Non-pigmented ciliary epithelial cell (primary cell): ENCODE measurements at regions not wholly inside any gene's neighbourhood (a gene's known extent, or its start where the extent isn't known, plus 50 kb on each side); places are given as distances from the start of the nearest gene placed in this dataset.
"Not testable (repeated sequence)": the region's sequence is repeated elsewhere in the genome, so short reads cannot be mapped to it uniquely, and the experiment has no call there.

Source experiments
- DNase-seq: peaks from one replicate; pipeline ENCODE4 v3.0.0-alpha.2; 2010; ENCODE audit warnings: low read depth

DNA sequence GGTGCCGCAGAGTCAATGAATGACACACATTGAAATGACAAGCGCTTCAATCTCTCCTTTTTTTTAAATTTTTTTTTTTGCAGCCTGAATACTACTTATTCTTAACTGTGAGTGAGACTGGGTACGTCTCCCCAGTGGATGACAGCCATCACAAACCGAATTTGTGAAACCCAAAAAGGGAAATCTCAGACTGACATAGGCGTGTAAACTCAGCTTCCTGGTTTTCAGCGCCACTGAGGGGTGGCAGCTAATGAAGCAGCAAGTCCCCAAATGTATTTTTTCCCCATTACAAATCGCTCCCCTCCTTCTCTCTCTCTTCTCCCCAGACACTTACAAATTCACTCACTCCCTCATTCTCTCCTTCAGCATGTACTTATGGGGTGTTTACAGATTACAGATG lies 196.0 kb downstream of the MAF start:
- no peak for DNase-seq

DNA sequence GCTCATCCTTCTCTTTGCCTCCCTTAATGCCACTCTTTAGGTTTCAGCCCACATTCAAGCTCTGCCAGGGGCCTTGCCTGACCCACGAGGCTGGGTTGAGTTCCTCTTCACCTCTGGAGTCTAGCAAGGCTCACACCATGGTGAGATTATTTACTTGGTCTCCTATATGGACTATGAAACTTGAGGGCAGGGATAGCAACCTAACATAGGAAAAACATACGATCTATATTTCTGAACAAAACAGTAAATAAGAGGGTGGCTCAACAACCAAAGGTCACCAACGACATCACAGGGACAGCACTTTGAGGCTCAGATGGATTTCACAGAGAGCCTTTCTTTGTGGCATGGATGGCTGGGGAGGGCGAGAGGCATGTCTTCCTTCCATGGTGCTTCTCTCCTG lies 197.0 kb downstream of the MAF start:
- DNase-seq = no peak

- DNase-seq = no peak
Observed at GRCh38 chr16:79402920-79403319, 197.6 kb downstream of the MAF start.

DNA sequence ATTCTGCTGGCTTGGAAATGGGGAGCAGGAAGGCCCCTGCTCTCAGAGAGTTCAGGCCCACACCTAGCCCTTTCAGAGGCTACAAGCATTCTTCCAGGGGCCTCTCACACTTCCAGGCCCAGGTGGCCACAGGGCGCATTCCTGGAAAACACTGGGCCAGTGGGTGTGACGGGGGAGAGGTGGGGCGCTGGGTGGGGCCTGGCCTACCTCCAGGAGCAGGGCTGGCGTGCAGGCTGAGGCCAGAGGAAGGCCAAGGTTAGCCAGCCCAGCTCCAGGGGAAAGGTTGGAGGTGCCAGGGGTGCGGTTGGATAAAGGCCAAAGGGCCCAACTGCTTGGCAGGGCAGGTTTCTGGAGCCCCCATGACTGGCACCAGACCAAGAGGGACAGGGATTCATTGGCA lies 198.2 kb downstream of the MAF start:
- DNase-seq = no peak

- no peak for DNase-seq
Observed at GRCh38 chr16:79401782-79402181, 198.8 kb downstream of the MAF start.

DNA sequence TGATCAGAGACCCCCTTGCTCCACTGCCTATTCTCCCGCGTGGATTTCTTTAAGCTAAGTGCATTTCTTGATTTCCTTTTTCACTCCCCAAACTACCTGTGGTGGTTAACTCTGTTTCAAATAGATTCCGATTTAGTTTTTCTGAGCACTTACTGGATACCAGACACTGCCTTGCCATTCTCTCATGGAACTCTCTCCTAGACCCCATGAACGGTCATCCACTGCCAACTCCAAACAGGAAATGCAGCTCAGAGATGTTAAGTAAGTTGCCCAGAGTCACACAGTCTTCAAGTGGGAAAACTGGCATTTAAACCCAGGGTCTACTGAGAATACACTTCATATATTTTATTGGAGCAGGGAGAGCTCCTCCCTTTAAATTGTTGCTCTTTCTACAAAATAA lies 199.4 kb downstream of the MAF start:
- no peak for DNase-seq

DNA sequence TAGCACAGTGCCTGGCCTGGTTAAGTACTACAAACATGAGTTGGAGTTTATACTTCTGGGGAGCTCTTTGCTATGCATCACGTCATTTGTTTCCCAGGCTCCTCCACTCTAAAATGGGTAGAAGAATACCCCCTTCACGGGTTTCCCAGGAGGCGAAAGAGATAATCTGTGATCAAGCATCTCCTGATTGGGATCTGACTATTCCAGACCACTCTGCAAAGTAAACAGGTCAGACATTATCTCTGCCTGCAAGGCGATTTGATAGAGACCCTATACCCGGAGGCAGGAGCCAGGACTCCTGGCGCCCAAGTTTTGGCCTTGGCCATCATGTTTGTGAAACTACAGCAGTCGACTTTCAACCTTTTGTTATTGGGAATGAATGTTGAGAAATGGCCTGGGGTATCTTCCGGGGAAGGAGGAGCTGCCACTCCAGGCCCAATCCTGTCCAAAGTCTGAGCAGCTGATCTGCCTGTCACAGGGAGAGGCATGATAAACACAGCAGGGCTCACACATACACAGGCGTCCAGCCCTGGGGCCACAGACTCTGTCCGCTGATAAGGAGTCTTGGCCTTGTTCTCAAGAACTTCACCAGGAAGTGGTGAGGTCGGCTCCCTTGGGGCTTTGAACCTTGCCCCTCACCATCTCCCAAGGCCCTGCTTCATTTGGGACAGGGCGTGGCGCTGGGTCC lies 199.9 kb downstream of the MAF start:
- DNase-seq = no peak

DNA sequence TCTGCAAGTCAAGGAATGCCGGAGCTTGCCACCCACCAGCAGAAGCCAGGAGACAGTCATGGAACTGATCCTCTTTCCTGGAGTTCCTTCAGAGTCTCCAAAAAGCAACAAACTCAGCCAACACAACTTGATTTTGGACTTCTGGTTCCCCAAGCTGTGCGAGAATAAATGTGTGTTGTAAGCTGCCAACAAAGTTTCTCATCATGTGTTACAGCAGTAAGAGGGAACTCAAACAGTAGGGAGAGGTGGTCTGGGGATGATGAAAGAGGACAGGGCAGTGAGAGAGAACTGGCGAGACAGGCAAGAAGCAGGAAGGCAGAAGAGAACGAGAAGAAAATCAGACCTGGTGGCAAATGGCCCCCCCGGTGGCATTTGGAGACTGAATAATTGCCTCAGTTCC lies 204.9 kb downstream of the MAF start:
- DNase-seq = no peak

DNA sequence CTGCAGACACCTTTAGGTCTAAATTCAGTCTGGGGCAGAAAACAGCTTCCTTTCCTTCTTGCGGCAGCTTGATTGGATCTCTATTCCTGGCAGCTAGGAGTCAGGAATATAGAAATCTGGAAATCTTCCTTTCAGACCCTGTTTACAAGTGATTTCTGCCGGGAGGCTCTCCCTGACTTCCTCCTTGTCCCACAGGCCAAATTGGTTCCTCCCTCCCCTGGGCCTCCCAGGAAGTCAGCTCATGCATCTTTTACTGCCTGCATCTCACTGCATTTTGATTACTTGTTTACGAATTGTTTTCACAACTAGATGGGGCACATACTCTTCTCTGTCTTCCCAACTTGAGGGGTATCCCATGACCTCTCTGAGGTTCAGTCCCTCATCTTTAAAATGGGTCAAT lies 206.3 kb downstream of the MAF start:
- no peak for DNase-seq

GRCh38 chr16:79393564-79393963 lies 207.0 kb downstream of the MAF start:
- no peak for DNase-seq

DNA sequence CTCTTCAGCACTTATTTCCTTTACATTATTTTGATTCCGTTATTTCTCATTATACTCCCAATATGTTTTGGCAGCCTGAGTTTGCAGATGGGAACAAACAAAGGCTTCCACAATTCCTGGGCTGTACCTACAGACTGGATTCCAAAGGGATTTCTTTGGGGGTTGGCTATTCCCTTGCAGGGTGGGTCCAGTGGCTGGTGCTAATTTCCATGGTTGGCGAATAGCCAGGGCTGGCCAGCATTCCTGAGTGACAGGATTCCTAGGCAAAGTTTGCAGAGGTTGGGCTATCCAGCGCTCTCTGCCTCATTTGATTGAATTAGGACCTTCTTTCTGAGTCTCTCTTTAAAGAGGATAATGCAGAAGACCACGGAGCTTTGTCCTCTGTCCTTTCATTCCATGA lies 207.4 kb downstream of the MAF start:
- no peak for DNase-seq

GRCh38 chr16:79392081-79392480 lies 208.5 kb downstream of the MAF start:
- no peak for DNase-seq

DNA sequence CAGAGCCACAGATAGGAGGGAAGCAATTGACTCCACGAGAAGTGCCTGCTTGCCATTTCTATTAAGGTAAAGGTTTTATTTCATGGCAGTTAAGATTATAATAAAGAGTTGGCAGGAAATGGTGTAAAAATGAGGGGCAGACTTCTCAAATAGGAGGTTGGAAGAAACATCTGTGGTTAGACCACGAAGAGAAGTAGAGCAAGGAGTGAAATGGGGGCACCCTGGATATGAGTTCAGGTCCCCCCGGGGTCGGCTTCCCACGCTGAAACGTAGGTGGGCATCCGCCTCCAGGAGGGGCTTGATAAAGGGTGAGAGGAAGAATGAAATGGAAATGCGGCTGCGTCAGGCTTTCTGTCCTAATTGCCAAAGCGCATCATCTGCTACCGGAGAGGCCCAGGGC lies 209.1 kb downstream of the MAF start:
- no peak for DNase-seq

DNA sequence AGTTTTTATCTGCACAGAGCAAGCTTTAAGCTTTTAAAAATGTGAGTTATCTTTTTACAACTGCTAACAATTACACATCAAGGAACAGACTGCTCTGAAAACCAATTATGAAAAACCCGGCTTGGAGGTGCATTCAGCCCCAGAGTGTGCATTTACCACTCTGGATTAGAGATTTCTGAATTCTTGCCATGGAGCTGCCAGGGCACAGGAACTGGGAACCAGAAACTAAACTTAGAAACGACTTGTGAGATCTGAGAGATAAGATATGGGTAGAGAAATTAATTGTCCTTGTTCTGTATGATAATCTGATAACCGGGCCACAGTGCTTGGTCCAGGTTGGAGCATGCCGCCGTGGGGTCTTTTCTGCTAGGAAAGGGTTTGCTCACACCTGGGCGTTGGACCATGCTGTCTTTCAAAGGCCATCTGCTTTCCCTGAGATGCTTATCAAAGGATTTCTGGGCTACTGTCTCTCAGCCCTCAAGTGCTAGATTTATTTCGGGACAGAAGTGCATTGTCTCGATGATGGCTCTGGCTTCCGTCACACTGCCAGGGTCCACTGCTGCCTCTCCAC lies 210.0 kb downstream of the MAF start:
- no peak for DNase-seq

- DNase-seq = no peak
Observed at GRCh38 chr16:79388396-79388795, 212.1 kb downstream of the MAF start.

- no peak for DNase-seq
Observed at GRCh38 chr16:79386299-79386698, 214.2 kb downstream of the MAF start.

- DNase-seq = no peak
Observed at GRCh38 chr16:79381603-79382042, 218.9 kb downstream of the MAF start.

- no peak for DNase-seq
Observed at GRCh38 chr16:79380995-79381602, 219.4 kb downstream of the MAF start.

- DNase-seq = no peak
Observed at GRCh38 chr16:79379095-79379494, 221.4 kb downstream of the MAF start.

DNA sequence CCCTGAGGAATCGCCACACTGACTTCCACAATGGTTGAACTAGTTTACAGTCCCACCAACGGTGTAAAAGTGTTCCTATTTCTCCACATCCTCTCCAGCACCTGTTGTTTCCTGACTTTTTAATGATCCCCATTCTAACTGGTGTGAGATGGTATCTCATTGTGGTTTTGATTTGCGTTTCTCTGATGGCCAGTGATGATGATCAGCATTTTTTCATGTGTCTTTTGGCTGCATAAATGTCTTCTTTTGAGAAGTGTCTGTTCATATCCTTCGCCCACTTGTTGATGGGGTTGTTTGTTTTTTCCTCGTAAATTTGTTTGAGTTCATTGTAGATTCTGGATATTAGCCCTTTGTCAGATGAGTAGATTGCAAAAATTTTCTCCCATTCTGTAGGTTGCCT lies 223.5 kb downstream of the MAF start:
- DNase-seq = not testable (repeated sequence)

GRCh38 chr16:79375351-79375750 lies 225.2 kb downstream of the MAF start:
- no peak for DNase-seq

- DNase-seq = peak; percentile 42
Observed at GRCh38 chr16:79372503-79373184, 227.9 kb downstream of the MAF start.

DNA sequence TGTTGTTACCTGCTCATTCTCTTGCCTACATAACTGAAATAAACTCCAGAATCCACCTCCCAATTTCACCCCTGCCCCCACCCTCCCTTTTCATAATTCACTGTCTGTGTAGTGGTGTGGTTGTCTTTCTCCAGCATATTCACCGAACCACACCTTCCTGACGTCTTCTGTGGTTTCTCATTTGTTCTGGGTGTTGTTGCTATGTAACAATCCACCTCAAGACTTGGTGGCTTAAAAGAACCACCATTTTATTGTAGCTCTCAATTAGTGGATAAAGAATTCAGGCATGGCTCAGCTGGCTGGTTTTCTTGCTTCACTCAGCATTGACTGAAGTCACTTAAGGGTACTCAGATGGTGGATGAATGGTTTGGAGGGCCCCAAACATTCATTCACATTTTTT lies 229.8 kb downstream of the MAF start:
- no peak for DNase-seq
